ENCODE measurements at regions not wholly inside any gene's neighbourhood (a gene's known extent, or its start where the extent isn't known, plus 50 kb on each side); places are given as distances from the start of the nearest gene placed in this dataset.

GRCh38 chr3:51619983-51620382 is 51.1 kb upstream of the TEX264 start:
- Histone ChIP-seq H3K23me2 (ENCODE audit: low read depth, low read length) (no peaks in the 10 kb centered on the region), H4K5ac (ENCODE audit: insufficient read length, low read depth, low read length) (no peak overlapping the region), H3K36me3 (ENCODE audit: control insufficient read depth in 2 of 4, insufficient read depth in 4 of 4, low read length in 3 of 4) (no peaks in the 10 kb centered on the region), H3K9ac (replicated peaks in 1 of 4; ENCODE audit: extremely low read depth in 1 of 4, low read depth in 3 of 4, low read length in 3 of 4) (no peak overlapping the region), H3K27ac (ENCODE audit: low read depth, low read length) (no peak overlapping the region), H3K4me3 (ENCODE audit: extremely low read depth in 1 of 4, insufficient read depth in 2 of 4, low read depth in 3 of 4, low read length in 4 of 4) (no peak overlapping the region), H3K27me3 (replicated peaks in 1 of 4; ENCODE audit: control insufficient read depth in 3 of 4, extremely low read depth in 1 of 4, insufficient read depth in 3 of 4, low read length in 3 of 4) (no peaks in the 10 kb centered on the region), H3K79me1 (ENCODE audit: low read depth, low read length) (peaks cover 5% of the 10 kb centered on the region; the same call in 1 of the 2 replicates), H3K4me2 (ENCODE audit: insufficient read depth in 1 of 2, low read depth in 2 of 2, low read length in 2 of 2) (no peak overlapping the region), H2AFZ (ENCODE audit: low read length) (no peak overlapping the region), H4K20me1 (replicated peaks in 1 of 2; ENCODE audit: control insufficient read depth in 1 of 2, insufficient read depth in 2 of 2, low read length in 2 of 2) (no peaks in the 10 kb centered on the region), H3K4me1 (replicated peaks in 1 of 4; ENCODE audit: control insufficient read depth in 3 of 4, insufficient read depth in 4 of 4, low read length in 3 of 4) (peaks cover 0 to 5% (median 0%) of the 10 kb centered on the region in 4 experiments; a peak in 2 of 7 replicates), H3K9me3 (ENCODE audit: insufficient read depth in 2 of 2, low read depth in 1 of 2, low read length in 1 of 2) (no peaks in the 10 kb centered on the region), H3K56ac (replicated peaks; ENCODE audit: insufficient read length, low read depth, low read length) (no peak overlapping the region), H4K8ac (ENCODE audit: extremely low read depth, insufficient read depth, low read length) (0 out of 2 replicates have a peak overlapping the region, but pooled peaks have one; percentile 51), H3K79me2 (ENCODE audit: control insufficient read depth in 1 of 2, insufficient read depth in 2 of 2, low read length in 2 of 2) (peaks cover 0 to 19% of the 10 kb centered on the region in 2 experiments; a peak in 1 of 4 replicates), H3K18ac (ENCODE audit: extremely low read depth, low read length) (no peak overlapping the region), H2BK20ac (ENCODE audit: low read length) (no peak overlapping the region), H2BK5ac (ENCODE audit: low read depth, low read length) (no peak overlapping the region), H3K4ac (replicated peaks; ENCODE audit: insufficient read length, low read depth, low read length) (no peak overlapping the region), H2BK120ac (replicated peaks; ENCODE audit: low read depth, low read length) (no peak overlapping the region), H2BK12ac (ENCODE audit: low read depth, low read length) (no peak overlapping the region), H4K91ac (replicated peaks; ENCODE audit: insufficient read length, low read length) (no peak overlapping the region), H3K14ac (ENCODE audit: insufficient read length) (no peak overlapping the region), H2BK15ac (ENCODE audit: low read length) (no peak overlapping the region), H3K23ac (ENCODE audit: insufficient read length) (no peak overlapping the region), H2AK5ac (ENCODE audit: low read depth, low read length) (no peak overlapping the region)
- CTCF ChIA-PET (ENCODE audit: partially characterized antibody) = interaction anchor here (0.6 to 0.7 kb wide), 2 partner anchors 30 to 611 kb away, joined by 3 read pairs; no protein-coding TSS in a partner anchor
- POLR2A ChIA-PET (ENCODE audit: partially characterized antibody) = no interaction called here
- WGBS, 2 experiments (ENCODE audit: extremely low coverage in 1 of 2, insufficient coverage in 1 of 2, insufficient read length in 1 of 2, insufficient replicate concordance in 2 of 2, low coverage in 1 of 2, low lambda C conversion rate in 2 of 2, missing lambda C conversion rate in 1 of 2) = 95% methylated on average over 3 of the region's 4 CpGs; no CpG with 5 or more reads in 1 of the 2 experiments
- no peak for DNase-seq (ENCODE audit: low read depth in 1 of 2, low spot score in 2 of 2)
- FAIRE-seq = no peak
- TF ChIP-seq BACH1 (IDR thresholded peaks at IDR 0.05; ENCODE audit: low read length) = no peak
- TF ChIP-seq GABPA (IDR thresholded peaks at IDR 0.05; ENCODE audit: borderline replicate concordance, insufficient read depth, low read length) = no peak
- TF ChIP-seq SP2 (IDR thresholded peaks at IDR 0.05; ENCODE audit: low read length) = no peak
- no peak for TF ChIP-seq RXRA (IDR thresholded peaks at IDR 0.05; ENCODE audit: insufficient read depth, low read depth, low read length)
- no peak for TF ChIP-seq NRF1 (IDR thresholded peaks at IDR 0.05; ENCODE audit: low read depth, low read length)
- TF ChIP-seq GTF2F1 (IDR thresholded peaks at IDR 0.05; ENCODE audit: borderline replicate concordance, low read depth, low read length) = no peak
- TF ChIP-seq CTCF (IDR thresholded peaks at IDR 0.05; ENCODE audit: control extremely low read depth in 1 of 3, insufficient read depth in 1 of 3, low read depth in 1 of 3, low read length in 3 of 3) = no peak
- TF ChIP-seq HDAC6 (IDR thresholded peaks at IDR 0.05; ENCODE audit: low read depth, low read length) = no peak
- TF ChIP-seq POLR2A (IDR thresholded peaks at IDR 0.05; ENCODE audit: control extremely low read depth in 1 of 2, low read depth in 2 of 2, low read length in 2 of 2) = no peak
- no peak for TF ChIP-seq ATF2 (IDR thresholded peaks at IDR 0.05; ENCODE audit: low read length)
- no peak for TF ChIP-seq EGR1 (IDR thresholded peaks at IDR 0.05; ENCODE audit: borderline replicate concordance, low read depth, low read length)
